GM12891 (cell line): ENCODE measurements at regions not wholly inside any gene's neighbourhood (a gene's known extent, or its start where the extent isn't known, plus 50 kb on each side); places are given as distances from the start of the nearest gene placed in this dataset.
"Not testable (repeated sequence)": the region's sequence is repeated elsewhere in the genome, so short reads cannot be mapped to it uniquely, and the experiment has no call there.

ENCODE experiments used
- DNase-seq: peaks from one replicate; pipeline ENCODE4 v3.0.0; 2011; ENCODE audit warnings: low spot score; ENCODE audit not compliant: insufficient read length
- FAIRE-seq: peaks from 2 replicates; lab custom pipeline; 2011; peaks lifted over from hg19 to GRCh38; lab: Jason Lieb, UNC
- PAX5 ChIP-seq: IDR thresholded peaks from 2 replicates; pipeline ENCODE4 v1.6.1; 2011; ENCODE audit warnings: low read length, moderate library complexity, mild to moderate bottlenecking; ENCODE audit not compliant: insufficient read depth, severe bottlenecking
- POLR2A ChIP-seq: IDR thresholded peaks from 2 replicates; pipeline ENCODE4 v1.6.1; 2011; ENCODE audit warnings: low read depth, low read length, control low read depth
- POLR2AphosphoS5 ChIP-seq: IDR thresholded peaks from 2 replicates; pipeline ENCODE4 v1.6.1; 2011; ENCODE audit warnings: low read depth, low read length, control low read depth
- POU2F2 ChIP-seq: IDR thresholded peaks from 2 replicates; pipeline ENCODE4 v1.6.1; 2011; ENCODE audit warnings: low read depth, mild to moderate bottlenecking, control low read depth, low read length, moderate library complexity
- SPI1 ChIP-seq: IDR thresholded peaks from 2 replicates; pipeline ENCODE4 v1.6.1; 2011; ENCODE audit warnings: low read depth, low read length, control low read depth
- TAF1 ChIP-seq: IDR thresholded peaks from 2 replicates; pipeline ENCODE4 v1.6.1; 2011; ENCODE audit warnings: low read depth, low read length, control low read depth

DNA sequence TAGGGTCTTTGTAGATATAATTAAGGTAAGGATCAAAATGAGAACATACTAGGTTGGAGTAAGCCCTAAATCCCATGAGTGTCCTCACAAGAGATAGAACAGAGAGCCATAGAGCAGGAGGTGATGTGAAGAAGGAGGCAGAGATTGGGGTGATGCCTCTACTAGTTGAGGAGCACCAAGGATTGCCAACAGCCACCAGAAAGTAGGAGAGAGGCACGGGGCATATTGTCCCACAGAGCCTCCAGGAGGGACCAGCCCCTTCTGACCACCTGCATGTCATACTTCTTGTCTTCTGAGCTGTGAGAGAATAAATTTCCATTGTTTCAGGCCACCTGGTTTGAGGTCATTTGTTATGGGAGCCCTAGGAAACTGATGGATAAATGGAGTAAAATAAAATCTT is 363.3 kb downstream of the RPS6KC1 start:
- no peak for DNase-seq
- no peak for TF ChIP-seq POLR2A
- TF ChIP-seq PAX5, result no peak
- no peak for TF ChIP-seq TAF1
- no peak for FAIRE-seq

DNA sequence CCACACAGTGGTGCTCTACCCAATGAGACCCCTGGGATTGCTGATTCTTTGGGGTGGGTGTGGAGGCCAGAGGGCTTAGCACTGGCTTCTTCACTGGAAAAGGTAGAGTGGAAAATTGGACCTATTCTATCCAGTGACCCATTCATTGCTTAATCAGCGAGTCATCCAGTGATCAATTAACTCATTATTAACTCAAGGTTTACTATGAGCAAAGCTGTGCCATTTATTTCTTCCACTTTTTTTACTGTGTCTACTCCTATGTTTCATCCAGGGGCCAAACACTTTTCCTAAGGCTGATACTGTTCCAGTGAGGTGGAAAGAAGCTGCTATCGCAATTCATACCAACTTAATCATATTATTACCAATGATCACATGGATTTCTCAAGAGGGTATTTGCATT is 363.9 kb downstream of the RPS6KC1 start:
- TF ChIP-seq TAF1 (no peak), POLR2A (no peak), POU2F2 (no peak), PAX5 (no peak), POLR2AphosphoS5 (no peak), SPI1 (no peak)
- no peak for FAIRE-seq
- no peak for DNase-seq

DNA sequence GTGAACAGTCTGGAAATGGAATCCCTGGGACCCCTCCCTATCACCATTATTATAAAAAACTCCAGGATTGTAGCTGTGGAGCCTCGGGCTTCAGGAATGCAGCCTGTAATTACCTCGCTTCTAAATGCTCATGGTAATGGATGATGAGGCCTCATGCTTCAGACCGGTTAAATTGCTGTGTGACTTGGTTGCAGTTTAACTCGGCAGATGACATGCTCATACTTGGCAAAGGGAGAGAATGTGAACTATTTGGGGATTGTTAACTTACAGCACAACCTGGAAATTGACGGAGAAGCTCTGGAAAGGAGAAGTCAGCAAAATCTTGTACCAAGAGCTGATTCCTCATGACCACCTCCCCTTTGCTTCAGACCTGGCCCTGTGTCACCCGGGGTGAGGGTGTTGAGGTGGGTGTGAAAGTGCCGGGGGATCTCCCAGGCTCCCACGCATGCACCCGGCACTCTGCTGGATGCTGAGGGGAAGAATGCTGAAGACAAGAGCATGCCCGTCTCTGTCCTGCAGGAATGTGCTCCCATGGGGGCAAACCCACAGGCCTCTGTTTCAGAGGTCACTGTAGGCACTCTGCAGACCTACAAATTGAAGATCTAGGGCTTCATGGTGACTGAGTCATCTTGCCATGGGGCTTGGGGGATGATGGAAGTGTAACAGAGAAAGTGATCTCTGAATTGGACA is 364.8 kb downstream of the RPS6KC1 start:
- DNase-seq (no peak), FAIRE-seq (no peak)
- TF ChIP-seq SPI1, result no peak
- TF ChIP-seq POLR2AphosphoS5, result no peak
- no peak for TF ChIP-seq PAX5

DNA sequence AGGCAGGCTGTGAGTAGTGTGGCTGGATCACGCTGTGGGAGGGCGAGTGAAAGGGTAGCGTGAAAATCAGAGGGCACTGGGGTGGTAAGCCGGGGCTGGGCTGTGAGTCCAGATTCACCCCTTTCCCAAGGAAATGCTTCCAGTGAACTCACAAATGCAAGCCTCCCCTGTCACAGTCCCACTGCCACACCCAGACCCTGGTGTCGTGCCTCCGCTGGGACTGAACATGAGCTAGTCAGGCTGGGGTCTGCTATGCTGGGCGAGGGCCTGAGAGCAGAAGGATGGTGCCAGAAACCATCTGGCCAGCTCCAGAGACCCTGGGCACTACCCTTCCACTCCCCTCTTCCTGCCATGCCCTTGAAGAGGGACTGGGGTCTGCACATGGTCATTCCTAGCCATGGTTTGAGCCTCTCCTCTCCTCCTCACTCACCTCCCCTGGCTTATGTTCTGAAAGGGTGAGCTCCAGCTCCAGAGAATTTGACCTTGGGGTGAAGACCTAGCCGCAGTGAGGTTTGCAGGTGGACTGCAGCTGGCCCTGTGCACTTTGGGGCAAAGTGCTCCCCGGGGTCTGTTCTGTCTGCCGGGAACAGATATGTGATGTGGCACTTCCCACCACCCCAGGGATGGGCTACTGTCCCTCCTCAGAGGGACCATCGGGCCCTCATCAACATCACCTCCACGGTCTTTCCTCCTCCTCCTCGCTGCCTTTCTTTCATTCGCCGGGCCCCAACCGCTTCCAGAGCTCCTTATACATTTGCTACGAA is 365.6 kb downstream of the RPS6KC1 start:
- no peak for TF ChIP-seq POLR2AphosphoS5
- TF ChIP-seq SPI1, result no peak
- TF ChIP-seq POLR2A, result no peak
- TF ChIP-seq POU2F2, result no peak
- TF ChIP-seq PAX5, result no peak
- no peak for TF ChIP-seq TAF1
- no peak for DNase-seq
- FAIRE-seq, result no peak

DNA sequence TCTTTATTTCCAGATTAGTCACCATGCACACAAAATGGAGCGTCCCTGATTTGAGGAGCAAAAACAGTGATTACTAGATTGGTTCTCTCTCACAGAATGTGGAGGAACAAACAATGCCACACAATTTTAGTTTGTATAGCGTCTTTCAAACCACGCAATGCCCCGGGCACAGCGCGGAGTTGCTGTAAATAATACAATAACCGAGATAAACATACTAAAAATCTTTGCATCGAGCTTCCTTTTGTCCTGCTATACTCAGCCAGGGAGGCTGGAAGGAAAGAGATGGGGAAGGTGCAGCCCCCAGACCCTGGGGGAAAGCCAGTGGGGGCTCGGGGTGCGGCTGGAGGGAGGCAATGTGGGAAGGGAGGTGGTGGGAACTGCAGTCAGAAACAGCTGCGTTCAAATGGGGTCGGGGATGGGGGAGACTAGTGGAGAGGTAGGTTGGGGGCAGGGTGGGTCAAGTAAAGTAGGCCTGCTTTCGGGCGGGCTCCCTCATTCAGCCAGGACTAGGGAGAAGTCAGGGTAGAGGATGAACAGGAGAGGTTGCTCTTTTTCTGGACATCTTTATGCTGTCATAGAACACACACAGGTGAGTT is 366.3 kb downstream of the RPS6KC1 start:
- no peak for TF ChIP-seq SPI1
- no peak for TF ChIP-seq POU2F2
- TF ChIP-seq PAX5, result no peak
- TF ChIP-seq POLR2AphosphoS5, result no peak
- no peak for TF ChIP-seq POLR2A
- DNase-seq, result no peak
- FAIRE-seq, result no peak

DNA sequence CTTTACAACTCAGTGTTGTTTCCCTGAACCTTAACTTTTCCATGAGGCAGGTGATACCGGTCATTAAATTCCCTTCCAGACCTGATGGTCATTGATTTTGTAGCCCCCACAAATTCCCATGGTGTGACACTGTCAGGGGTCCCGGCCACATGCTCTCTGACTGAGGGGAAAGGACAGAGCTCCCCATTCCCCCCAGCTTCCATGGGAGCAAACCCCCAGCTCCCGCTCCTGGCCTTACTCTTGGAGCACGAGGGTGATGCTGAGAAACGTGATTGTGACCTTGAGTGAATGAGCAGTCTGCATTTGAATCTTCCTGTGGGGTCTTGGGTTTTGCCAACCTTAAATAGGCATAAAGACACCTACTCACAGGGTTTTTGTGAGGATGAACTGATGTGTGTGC is 366.8 kb downstream of the RPS6KC1 start:
- TF ChIP-seq POLR2A, result no peak
- no peak for TF ChIP-seq TAF1
- no peak for FAIRE-seq
- no peak for DNase-seq

DNA sequence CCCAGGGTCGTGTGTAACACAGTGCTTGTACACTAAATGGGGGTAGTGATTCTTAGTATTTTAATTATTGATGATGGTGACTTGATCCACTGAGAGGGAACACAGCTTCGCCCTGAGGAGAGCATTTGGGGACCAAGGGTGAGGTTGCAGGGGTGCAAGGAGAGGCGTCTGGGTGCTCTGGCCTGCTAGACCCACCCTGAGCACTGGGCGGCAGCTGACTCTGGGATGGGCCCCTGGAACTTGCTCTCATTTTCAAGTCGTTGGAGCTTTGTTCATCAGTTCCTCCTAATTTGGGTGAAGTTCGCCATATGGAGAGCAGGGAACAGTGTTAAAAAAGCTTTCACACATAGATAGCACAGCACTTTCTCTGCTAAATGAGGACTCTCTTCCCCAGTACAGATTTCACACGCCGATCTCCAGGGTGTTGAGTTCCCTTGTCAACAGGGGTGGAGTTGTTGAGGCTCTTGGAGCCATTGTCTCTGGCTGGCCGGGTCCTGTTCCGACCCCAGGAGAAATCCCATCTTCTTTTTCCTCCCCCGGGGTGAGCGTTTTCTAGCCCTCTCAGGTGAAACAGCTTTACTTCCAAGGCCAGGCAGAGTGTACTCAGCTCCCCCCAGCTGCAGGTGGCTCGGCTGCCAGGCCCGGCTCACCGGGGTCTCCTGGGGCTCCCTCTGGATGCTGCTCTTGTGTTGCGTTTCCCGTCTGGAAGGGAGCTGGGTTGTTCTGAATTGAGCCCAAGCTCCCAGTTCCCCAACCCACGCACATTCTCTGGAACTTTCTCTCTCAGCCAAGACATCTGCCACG is 367.4 kb downstream of the RPS6KC1 start:
- TF ChIP-seq POU2F2 (no peak), POLR2AphosphoS5 (no peak), PAX5 (no peak), SPI1 (no peak), POLR2A (no peak), TAF1 (no peak)
- FAIRE-seq (no peak), DNase-seq (no peak)

DNA sequence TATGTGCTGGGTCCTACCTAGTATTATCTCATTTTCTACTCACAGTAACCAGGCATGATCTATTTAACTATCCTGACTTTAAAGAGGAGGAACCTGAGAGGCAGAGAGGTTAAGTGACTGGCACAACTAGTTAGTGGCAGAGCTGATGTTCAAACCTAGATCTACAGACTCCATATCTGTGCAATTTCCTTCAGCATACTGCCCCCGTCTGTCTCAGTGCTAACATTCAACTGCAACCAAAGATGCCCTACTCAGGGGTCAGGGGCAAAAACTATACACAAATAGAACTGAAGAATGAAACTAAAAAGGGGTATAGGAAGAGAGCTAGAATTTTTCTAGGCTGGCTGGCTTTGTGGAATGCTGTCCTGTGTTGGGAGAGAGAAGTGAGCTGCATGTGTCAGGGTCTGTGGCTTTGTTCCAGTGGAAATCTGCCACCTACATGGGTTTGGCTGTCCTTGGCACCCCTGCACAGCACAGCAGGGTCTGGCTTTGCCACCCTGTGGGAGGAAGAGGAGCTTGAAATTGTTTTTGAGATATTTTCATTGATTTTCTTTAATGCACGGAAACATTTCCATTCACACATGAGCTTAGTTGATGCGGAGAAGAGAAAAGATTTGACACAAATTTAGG is 368.5 kb downstream of the RPS6KC1 start:
- FAIRE-seq, result no peak
- TF ChIP-seq POLR2AphosphoS5 (no peak), POLR2A (no peak), SPI1 (no peak), POU2F2 (no peak), TAF1 (no peak), PAX5 (no peak)
- DNase-seq, result no peak

DNA sequence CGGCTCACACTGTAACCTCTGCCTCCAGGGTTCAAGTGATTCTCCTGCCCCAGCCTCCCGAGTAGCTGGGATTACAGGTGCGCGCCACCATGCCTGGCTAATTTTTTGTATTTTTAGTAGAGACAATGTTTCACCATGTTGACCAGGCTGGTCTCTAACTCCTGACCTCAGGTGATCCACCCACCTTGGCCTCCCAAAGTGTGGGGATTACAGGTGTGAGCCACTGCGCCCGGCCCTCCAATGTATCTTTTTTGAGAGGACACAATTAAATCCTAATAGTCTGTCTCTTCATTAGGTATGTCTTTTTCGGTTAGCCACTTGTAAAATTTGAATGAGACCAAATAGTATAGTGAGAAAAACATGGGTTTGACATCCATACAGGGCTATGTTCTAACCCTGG is 370.1 kb downstream of the RPS6KC1 start:
- not testable (repeated sequence) for DNase-seq, FAIRE-seq
